Ovary (tissue), 7 donors: ENCODE measurements at regions not wholly inside any gene's neighbourhood (a gene's known extent, or its start where the extent isn't known, plus 50 kb on each side); places are given as distances from the start of the nearest gene placed in this dataset.

Source experiments
- DNase-seq, 5 donors: peaks; one replicate each; pipeline ENCODE4 v3.0.0-alpha.2; 2019 to 2020
- H3K27ac ChIP-seq, 2 donors: fragments of 200-600 bp; one replicate each; pipeline versions ENCODE4 v1.5.1 to v1.8.0; 2019 to 2022
- H3K27me3 ChIP-seq: fragments of 200-600 bp; one replicate; pipeline ENCODE4 v1.8.0; 2022
- H3K36me3 ChIP-seq: fragments of 200-600 bp; sonication (generic); one replicate; pipeline ENCODE4 v1.5.1; 2019
- H3K4me1 ChIP-seq: one replicate; pipeline ENCODE4 v1.8.1; 2013; ENCODE audit warnings: mild to moderate bottlenecking, moderate library complexity; ENCODE audit not compliant: insufficient read depth
- H3K4me3 ChIP-seq: fragments of 200-600 bp; sonication (generic); one replicate; pipeline ENCODE4 v1.5.1; 2017
- H3K9me3 ChIP-seq, 2 donors: fragments of 200-600 bp in 1 of 2; sonication (generic) in 1 of 2; one replicate each; pipeline versions ENCODE4 v1.5.1 to v1.8.1; 2013 to 2019; ENCODE audit warnings: mild to moderate bottlenecking in 1 of 2, moderate library complexity in 1 of 2
- EP300 ChIP-seq: sonication (generic); formaldehyde crosslinking; IDR thresholded peaks from one replicate; pipeline ENCODE4 v1.6.1; 2017; ENCODE audit warnings: antibody characterized with exemption
- POLR2A ChIP-seq: fragments of 450-650 bp; IDR thresholded peaks from one replicate; pipeline ENCODE4 v1.6.1; 2017; ENCODE audit warnings: antibody characterized with exemption, mild to moderate bottlenecking, moderate library complexity
- WGBS, 3 donors: extraction: QIAGEN DNeasy Blood & Tissue Kit in 1 of 3; methylation state at CpG; one replicate each; pipeline versions ENCODE4 v1.1.5 to v1.1.7; 2013 to 2017; 5-methylcytosine and 5-hydroxymethylcytosine counted together
- intact Hi-C, 4 donors: fragments of 100-400 bp; cut with DNase I; formaldehyde crosslinking; loops; one replicate each; pipeline versions ENCODE4 v1.11.0 to v1.15.1; 2022 to 2023
- TF ChIP-seq, protein P1 (sequence below), 3 donors: fragments of 450-650 bp in 2 of 3; fragments of 200-600 bp in 1 of 3; IDR thresholded peaks; one replicate each; pipeline versions ENCODE4 v1.5.1 to v1.8.0; 2016 to 2022; ENCODE audit warnings: antibody characterized with exemption in 3 of 3, mild to moderate bottlenecking in 1 of 3
- donor health status: DM: no; HTN: no; CAD: no; lungs with moderate emphysema.
- donor health status: DM: no; HTN: no; CAD: no.
- donor health status: Bipolar disorder and iron deficiency.
- donor health status: DM: no; HTN: no; CAD: no.
- donor health status: DM: yes; HTN: yes; CAD: no.

DNA sequence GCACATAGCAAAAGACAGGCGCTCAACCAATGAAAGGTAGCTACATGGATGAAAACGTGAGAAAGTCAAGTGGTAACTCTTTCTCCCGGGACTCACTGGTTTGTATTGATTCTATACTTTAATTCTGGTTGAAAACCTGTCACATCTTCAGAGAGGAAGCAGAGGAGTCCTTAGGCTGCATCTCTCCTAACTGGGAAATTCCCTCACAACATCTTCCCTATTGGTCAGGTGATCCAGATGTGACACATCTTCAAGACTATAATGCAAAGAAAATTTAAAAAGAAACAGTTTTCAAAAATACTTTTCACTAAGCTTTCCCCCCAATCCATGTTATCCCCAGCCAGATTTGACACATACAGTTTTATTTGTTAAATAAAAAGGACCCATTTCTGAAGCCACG is 62.7 kb upstream of the RCN1 start:
- Histone ChIP-seq H3K4me3 (no peak overlapping the region), H3K27me3 (no peaks in the 10 kb centered on the region), H3K4me1 (no peaks in the 10 kb centered on the region), H3K9me3 (peaks cover 0 to 2% of the 10 kb centered on the region in 2 donors), H3K27ac (no peak overlapping the region), H3K36me3 (no peaks in the 10 kb centered on the region)
- DNase-seq, result no peak
- 83 to 90% (median 87%) methylated on average over 4 of the region's 4 CpGs for WGBS, 3 donors
- intact Hi-C loops, result no loop called here
- TF ChIP-seq, protein P1, sequence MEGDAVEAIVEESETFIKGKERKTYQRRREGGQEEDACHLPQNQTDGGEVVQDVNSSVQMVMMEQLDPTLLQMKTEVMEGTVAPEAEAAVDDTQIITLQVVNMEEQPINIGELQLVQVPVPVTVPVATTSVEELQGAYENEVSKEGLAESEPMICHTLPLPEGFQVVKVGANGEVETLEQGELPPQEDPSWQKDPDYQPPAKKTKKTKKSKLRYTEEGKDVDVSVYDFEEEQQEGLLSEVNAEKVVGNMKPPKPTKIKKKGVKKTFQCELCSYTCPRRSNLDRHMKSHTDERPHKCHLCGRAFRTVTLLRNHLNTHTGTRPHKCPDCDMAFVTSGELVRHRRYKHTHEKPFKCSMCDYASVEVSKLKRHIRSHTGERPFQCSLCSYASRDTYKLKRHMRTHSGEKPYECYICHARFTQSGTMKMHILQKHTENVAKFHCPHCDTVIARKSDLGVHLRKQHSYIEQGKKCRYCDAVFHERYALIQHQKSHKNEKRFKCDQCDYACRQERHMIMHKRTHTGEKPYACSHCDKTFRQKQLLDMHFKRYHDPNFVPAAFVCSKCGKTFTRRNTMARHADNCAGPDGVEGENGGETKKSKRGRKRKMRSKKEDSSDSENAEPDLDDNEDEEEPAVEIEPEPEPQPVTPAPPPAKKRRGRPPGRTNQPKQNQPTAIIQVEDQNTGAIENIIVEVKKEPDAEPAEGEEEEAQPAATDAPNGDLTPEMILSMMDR (IDR thresholded peaks at IDR 0.05), result no peak
- TF ChIP-seq POLR2A (no peak), EP300 (no peak)

DNA sequence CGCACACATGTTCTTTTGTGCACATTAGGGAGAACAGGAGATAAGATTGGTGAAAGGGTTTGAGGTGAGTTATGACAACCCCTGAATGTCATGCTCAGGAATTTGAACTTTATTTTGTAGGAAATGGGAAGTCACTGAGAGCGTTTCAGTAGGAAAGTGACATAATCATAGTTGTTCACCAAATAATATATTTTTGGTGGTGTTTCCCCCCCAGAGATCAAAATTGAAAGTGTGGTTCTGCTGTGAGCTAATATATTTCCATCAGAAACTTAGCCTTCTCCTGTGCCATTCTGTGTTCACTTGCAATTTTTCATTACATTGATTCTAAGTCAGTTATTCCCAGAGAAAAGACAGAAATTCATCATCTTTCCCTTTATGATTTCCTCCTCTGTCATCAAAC is 64.1 kb upstream of the RCN1 start:
- H3K4me3 ChIP-seq, result no peak overlapping the region
- peaks cover 0 to 2% of the 10 kb centered on the region in 2 donors for H3K9me3 ChIP-seq
- no peak overlapping the region for H3K27ac ChIP-seq
- no peaks in the 10 kb centered on the region for H3K27me3 ChIP-seq
- H3K36me3 ChIP-seq, result no peaks in the 10 kb centered on the region
- DNase-seq, result no peak
- no peaks in the 10 kb centered on the region for H3K4me1 ChIP-seq
- TF ChIP-seq, protein P1 (IDR thresholded peaks at IDR 0.05), result no peak
- TF ChIP-seq EP300 (no peak), POLR2A (no peak)
- WGBS, 3 donors, result 76 to 82% (median 80%) methylated on average over 2 of the region's 2 CpGs
- intact Hi-C loops, result no loop called here

DNA sequence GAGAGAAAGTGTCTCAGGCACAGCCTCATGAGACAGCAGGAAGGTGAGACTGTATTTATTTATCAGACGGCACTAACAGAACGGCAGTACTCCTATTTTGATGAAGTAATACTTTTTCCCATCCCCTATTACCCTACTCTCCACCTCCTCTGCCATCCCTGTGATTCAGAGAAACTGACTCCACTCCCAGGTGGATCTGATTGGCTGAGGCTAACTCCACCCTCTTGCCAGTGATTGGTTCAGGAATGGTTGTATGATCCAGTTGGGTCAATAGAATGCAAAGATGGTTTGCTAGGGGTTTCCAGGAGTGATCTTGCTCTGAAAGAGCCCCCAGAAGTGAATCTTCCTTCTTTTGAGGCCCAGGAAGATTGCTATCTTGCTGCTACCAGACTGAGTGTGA is 65.9 kb upstream of the RCN1 start:
- no peaks in the 10 kb centered on the region for H3K4me1 ChIP-seq
- intact Hi-C loops, result no loop called here
- H3K27me3 ChIP-seq, result no peaks in the 10 kb centered on the region
- TF ChIP-seq EP300, result no peak
- TF ChIP-seq POLR2A, result no peak
- TF ChIP-seq, protein P1 (IDR thresholded peaks at IDR 0.05), result no peak
- H3K36me3 ChIP-seq, result no peaks in the 10 kb centered on the region
- 82 to 89% (median 88%) methylated on average over 2 of the region's 2 CpGs for WGBS, 3 donors
- DNase-seq, result no peak
- H3K27ac ChIP-seq, result no peak overlapping the region
- peaks cover 0 to 2% of the 10 kb centered on the region in 2 donors for H3K9me3 ChIP-seq
- no peak overlapping the region for H3K4me3 ChIP-seq

DNA sequence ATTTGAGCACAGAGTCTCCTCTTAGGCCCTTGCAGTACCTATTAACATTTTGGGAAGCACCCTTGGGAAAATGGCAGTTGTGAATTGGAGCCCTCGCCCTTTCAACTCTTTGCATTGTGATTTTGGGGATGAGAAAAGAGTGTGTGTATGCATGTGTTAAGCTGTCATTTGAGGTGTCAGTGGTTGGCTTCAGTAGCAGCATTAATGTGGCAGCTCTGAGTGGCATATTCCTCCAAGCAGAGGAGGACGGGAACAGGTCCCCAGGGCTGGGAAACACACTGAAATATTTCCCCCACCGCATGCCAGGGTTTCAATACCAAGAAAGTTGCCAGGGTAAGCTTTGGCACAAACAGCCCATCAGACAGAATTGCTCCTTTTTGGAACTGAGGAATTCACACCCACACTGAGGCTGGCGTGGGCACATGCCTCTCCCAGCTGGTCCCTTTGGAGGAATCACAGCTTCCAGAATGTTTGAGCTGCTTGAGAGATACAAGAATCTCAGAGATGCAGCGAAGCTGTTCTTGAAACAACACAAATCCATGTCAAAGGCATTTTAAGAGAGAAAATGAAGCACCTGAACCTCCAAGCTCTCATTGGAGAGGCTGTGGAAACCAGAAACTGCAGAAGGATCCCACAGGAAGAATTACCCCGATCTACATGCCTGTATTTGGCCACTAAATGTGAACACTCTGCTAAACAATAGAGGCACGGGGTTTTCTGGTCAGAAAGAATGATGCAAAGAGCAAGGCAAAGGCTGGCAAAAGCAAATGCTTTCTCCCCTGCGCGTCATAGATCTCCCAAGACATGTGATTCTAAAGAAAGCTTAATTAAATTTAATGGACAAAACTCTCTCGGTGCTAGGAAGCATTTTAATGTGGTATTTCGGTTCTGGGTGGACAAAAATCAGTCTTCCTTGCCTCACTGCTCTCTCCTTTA is 67.2 kb upstream of the RCN1 start:
- WGBS, 3 donors, result 74 to 78% (median 75%) methylated on average over 11 of the region's 11 CpGs
- no peaks in the 10 kb centered on the region for H3K36me3 ChIP-seq
- no peaks in the 10 kb centered on the region for H3K27me3 ChIP-seq
- TF ChIP-seq, protein P1 (IDR thresholded peaks at IDR 0.05), result no peak
- TF ChIP-seq POLR2A (no peak), EP300 (no peak)
- H3K27ac ChIP-seq, result no peak overlapping the region
- peaks cover 0 to 2% of the 10 kb centered on the region in 2 donors for H3K9me3 ChIP-seq
- intact Hi-C loops, result no loop called here
- H3K4me3 ChIP-seq, result no peak overlapping the region
- no peaks in the 10 kb centered on the region for H3K4me1 ChIP-seq
- no peak for DNase-seq
